Activated naive CD4-positive, alpha-beta T cell treated with anti-CD3 and anti-CD28 coated beads for 36 hours (primary cell): ENCODE measurements at regions not wholly inside any gene's neighbourhood (a gene's known extent, or its start where the extent isn't known, plus 50 kb on each side); places are given as distances from the start of the nearest gene placed in this dataset.
"Not testable (repeated sequence)": the region's sequence is repeated elsewhere in the genome, so short reads cannot be mapped to it uniquely, and the experiment has no call there.

Experiments used
- CTCF ChIA-PET: fragments of 350-600 bp; sonication (Branson Sonifier 250); formaldehyde crosslinking; loops from one replicate; lab custom pipeline; 2021; ENCODE audit warnings: antibody characterized with exemption; lab: Charles Lee
- DNase-seq: peaks from one replicate; pipeline ENCODE4 v3.0.0-alpha.2; 2020
- H3K27ac Mint-ChIP-seq: one replicate; pipeline ENCODE4 v1.8.0; 2021; ENCODE audit warnings: mild to moderate bottlenecking, mixed read lengths
- H3K27me3 Mint-ChIP-seq: one replicate; pipeline ENCODE4 v1.8.0; 2021; ENCODE audit warnings: low read depth, mixed read lengths
- H3K36me3 Mint-ChIP-seq: one replicate; pipeline ENCODE4 v1.8.0; 2021; ENCODE audit warnings: low read depth, mixed read lengths
- H3K4me1 Mint-ChIP-seq: one replicate; pipeline ENCODE4 v1.8.0; 2021; ENCODE audit warnings: low read depth, mixed read lengths
- H3K4me3 Mint-ChIP-seq: one replicate; pipeline ENCODE4 v1.8.0; 2021; ENCODE audit warnings: mild to moderate bottlenecking, moderate library complexity, mixed read lengths
- H3K9me3 Mint-ChIP-seq: one replicate; pipeline ENCODE4 v1.8.0; 2021; ENCODE audit warnings: mixed read lengths
- intact Hi-C: fragments of 100-400 bp; cut with micrococcal nuclease; formaldehyde crosslinking; loops from one replicate; pipeline ENCODE4 v1.15.1; 2023

DNA sequence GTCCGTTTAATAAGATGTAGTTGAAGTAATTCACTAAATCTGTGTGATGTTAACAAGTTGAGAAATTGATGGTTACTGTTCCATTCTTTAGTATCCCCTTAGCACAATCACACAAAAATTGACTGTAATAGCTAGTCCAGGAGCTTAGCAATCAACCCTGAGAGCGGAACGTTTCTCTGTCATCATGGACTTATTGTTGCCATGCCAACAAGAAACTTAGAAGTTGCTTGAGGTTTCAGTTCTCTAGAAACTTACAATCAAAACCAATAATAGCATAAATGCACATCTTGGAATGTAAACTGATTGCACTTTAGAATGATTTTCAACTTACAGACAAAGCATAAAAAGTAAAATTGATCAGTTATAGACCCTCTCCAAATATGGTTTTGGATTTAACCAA is 125.4 kb upstream of the ANKH start:
- no peaks in the 10 kb centered on the region for H3K27me3 Mint-ChIP-seq
- H3K4me3 Mint-ChIP-seq, result no peak overlapping the region
- CTCF ChIA-PET, result interaction anchor here (2.8 kb wide), 1 partner anchor 270 kb away, joined by 9 read pairs; no protein-coding TSS in a partner anchor
- no peaks in the 10 kb centered on the region for H3K36me3 Mint-ChIP-seq
- no peak overlapping the region for H3K27ac Mint-ChIP-seq
- H3K4me1 Mint-ChIP-seq, result peaks cover 14% of the 10 kb centered on the region
- peaks cover 6% of the 10 kb centered on the region for H3K9me3 Mint-ChIP-seq
- no peak for DNase-seq
- intact Hi-C loops, result no loop called here

GRCh38 chr5:14995229-14995628 is 123.7 kb upstream of the ANKH start:
- no peak overlapping the region for H3K27ac Mint-ChIP-seq
- DNase-seq, result no peak
- H3K27me3 Mint-ChIP-seq, result no peaks in the 10 kb centered on the region
- peaks cover 17% of the 10 kb centered on the region for H3K4me1 Mint-ChIP-seq
- H3K4me3 Mint-ChIP-seq, result no peak overlapping the region
- peaks cover 6% of the 10 kb centered on the region for H3K9me3 Mint-ChIP-seq
- CTCF ChIA-PET, result interaction anchor here (1.0 to 2.8 kb wide), 2 partner anchors 268 to 346 kb away, joined by 4 to 9 read pairs; no protein-coding TSS in a partner anchor
- no peaks in the 10 kb centered on the region for H3K36me3 Mint-ChIP-seq
- intact Hi-C loops, result no loop called here

DNA sequence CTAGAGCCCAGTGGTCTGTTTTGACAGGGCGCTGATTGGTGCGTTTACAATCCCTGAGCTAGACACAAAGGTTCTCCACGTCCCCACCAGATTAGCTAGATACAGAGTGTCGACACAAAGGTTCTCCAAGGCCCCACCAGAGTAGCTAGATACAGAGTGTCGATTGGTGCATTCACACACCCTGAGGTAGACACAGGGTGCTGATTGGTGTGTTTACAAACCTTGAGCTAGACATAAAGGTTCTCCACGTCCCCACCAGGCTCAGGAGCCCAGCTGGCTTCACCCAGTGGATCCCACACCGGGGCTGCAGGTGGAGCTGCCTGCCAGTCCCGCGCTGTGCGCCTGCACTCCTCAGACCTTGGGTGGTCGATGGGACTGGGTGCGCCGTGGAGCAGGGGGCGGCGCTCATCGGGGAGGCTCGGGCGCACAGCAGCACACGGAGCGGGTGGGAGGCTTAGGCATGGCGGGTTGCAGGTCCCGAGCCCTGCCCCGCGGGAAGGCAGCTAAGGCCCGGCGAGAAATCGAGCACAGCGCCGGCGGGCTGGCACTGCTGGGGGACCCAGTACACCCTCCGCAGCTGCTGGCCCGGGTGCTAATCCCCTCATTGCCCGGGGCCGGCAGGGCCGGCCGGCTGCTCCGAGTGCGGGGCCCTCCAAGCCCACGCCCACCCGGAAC is 122.0 kb upstream of the ANKH start:
- CTCF ChIA-PET, result interaction anchor here (0.6 to 2.7 kb wide), 10 partner anchors 9 to 324 kb away, joined by 3 to 13 read pairs (median 4); no protein-coding TSS in a partner anchor
- intact Hi-C loops, result loop anchor here (1.0 to 5.0 kb wide), 10 partner anchors 47 to 1634 kb away; partner anchors contain the start of genes ANKH and TRIO

GRCh38 chr5:14992751-14993458 is 121.3 kb upstream of the ANKH start:
- CTCF ChIA-PET, result interaction anchor here (0.6 to 2.7 kb wide), 11 partner anchors 9 to 323 kb away, joined by 3 to 13 read pairs (median 4); no protein-coding TSS in a partner anchor
- H3K27me3 Mint-ChIP-seq, H3K36me3 Mint-ChIP-seq, H3K9me3 Mint-ChIP-seq: not testable (repeated sequence)
- Mint-ChIP-seq H3K4me1 (peaks cover 17% of the 10 kb centered on the region), H3K27ac (peak overlapping the region; percentile 83), H3K4me3 (peak overlapping the region; percentile 83)
- intact Hi-C loops, result loop anchor here (1.0 to 5.0 kb wide), 10 partner anchors 46 to 1634 kb away; partner anchors contain the start of genes ANKH and TRIO
- peak; percentile 90 for DNase-seq

More for the DNA sequence above, 122.0 kb upstream of the ANKH start:
- peak overlapping the region; percentile 83 for H3K4me3 Mint-ChIP-seq
- H3K36me3 Mint-ChIP-seq, DNase-seq, H3K9me3 Mint-ChIP-seq, H3K27me3 Mint-ChIP-seq: not testable (repeated sequence)
- peak overlapping the region; percentile 83 for H3K27ac Mint-ChIP-seq
- H3K4me1 Mint-ChIP-seq, result peaks cover 17% of the 10 kb centered on the region

- H3K27me3 Mint-ChIP-seq, result no peaks in the 10 kb centered on the region
- DNase-seq, result no peak
- H3K9me3 Mint-ChIP-seq, result no peaks in the 10 kb centered on the region
- no peak overlapping the region for H3K4me3 Mint-ChIP-seq
- intact Hi-C loops, result no loop called here
- peaks cover 35% of the 10 kb centered on the region for H3K4me1 Mint-ChIP-seq
- CTCF ChIA-PET, result interaction anchor here (2.6 kb wide), 1 partner anchor 15 kb away, joined by 13 read pairs; no protein-coding TSS in a partner anchor
- H3K36me3 Mint-ChIP-seq, result no peaks in the 10 kb centered on the region
- H3K27ac Mint-ChIP-seq, result no peak overlapping the region
Measured at GRCh38 chr5:14988223-14988622, 116.6 kb upstream of the ANKH start.

GRCh38 chr5:14986413-14986812 is 114.8 kb upstream of the ANKH start:
- intact Hi-C loops, result no loop called here
- CTCF ChIA-PET, result interaction anchor here (1.6 to 2.6 kb wide), 2 partner anchors 17 to 262 kb away, joined by 4 to 13 read pairs; no protein-coding TSS in a partner anchor
- Mint-ChIP-seq H3K27ac (no peak overlapping the region), H3K9me3 (peaks cover 2% of the 10 kb centered on the region), H3K4me3 (no peak overlapping the region), H3K36me3 (no peaks in the 10 kb centered on the region), H3K4me1 (peaks cover 22% of the 10 kb centered on the region), H3K27me3 (no peaks in the 10 kb centered on the region)
- DNase-seq, result no peak

DNA sequence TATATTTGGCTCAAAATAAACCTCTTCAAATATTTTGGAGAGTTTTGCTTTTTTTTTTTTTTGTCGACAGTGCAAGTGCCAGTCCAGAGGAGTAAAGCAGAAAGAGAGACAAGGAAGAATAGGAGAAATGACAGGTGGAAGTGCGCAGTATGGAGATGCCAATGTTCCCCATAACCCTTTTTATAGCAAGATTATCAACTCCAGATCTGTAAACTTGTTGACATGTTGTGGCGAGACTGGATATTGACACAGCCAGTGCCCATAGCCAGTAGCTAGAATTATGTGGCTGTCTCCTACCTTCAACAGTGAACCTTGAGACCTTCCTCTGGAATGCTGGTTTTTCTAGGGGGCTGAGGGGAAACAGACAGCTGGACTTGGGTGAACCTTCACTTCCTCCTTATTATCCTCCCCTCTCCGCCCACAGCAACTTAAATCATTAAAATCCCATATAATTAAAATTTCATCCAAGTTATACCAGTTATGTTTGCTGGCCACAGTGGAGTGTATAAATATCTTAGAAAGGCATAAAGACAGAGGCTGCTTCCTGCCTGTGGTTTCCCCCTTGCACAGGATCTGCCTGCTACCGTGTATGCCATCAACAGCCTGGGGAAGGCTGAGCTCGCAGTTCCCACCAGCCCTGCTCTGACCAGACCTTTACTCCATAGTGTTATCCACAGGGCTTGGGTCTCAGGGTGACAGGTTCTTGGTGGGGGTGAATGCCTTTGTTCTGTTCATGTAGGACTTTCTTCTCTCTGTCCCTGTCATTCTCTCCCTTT is 112.3 kb upstream of the ANKH start:
- peak; percentile 59 for DNase-seq
- Mint-ChIP-seq H3K27me3 (no peaks in the 10 kb centered on the region), H3K4me3 (no peak overlapping the region), H3K9me3 (peaks cover 2% of the 10 kb centered on the region), H3K4me1 (peaks cover 24% of the 10 kb centered on the region), H3K36me3 (no peaks in the 10 kb centered on the region), H3K27ac (no peak overlapping the region)
- CTCF ChIA-PET, result interaction anchor here (0.6 to 1.4 kb wide), 3 partner anchors 9 to 257 kb away, joined by 3 to 4 read pairs (median 4); no protein-coding TSS in a partner anchor
- intact Hi-C loops, result no loop called here

- H3K9me3 Mint-ChIP-seq, result peaks cover 2% of the 10 kb centered on the region
- peaks cover 2% of the 10 kb centered on the region for H3K27me3 Mint-ChIP-seq
- no peaks in the 10 kb centered on the region for H3K36me3 Mint-ChIP-seq
- H3K4me1 Mint-ChIP-seq, result peaks cover 24% of the 10 kb centered on the region
- peak overlapping the region; percentile 19 for H3K27ac Mint-ChIP-seq
- no peak overlapping the region for H3K4me3 Mint-ChIP-seq
- intact Hi-C loops, result no loop called here
- CTCF ChIA-PET, result interaction anchor here (0.5 kb wide), 1 partner anchor 85 kb away, joined by 3 read pairs; no protein-coding TSS in a partner anchor
- DNase-seq, result no peak
Measured at GRCh38 chr5:14980698-14981097, 109.1 kb upstream of the ANKH start.

DNA sequence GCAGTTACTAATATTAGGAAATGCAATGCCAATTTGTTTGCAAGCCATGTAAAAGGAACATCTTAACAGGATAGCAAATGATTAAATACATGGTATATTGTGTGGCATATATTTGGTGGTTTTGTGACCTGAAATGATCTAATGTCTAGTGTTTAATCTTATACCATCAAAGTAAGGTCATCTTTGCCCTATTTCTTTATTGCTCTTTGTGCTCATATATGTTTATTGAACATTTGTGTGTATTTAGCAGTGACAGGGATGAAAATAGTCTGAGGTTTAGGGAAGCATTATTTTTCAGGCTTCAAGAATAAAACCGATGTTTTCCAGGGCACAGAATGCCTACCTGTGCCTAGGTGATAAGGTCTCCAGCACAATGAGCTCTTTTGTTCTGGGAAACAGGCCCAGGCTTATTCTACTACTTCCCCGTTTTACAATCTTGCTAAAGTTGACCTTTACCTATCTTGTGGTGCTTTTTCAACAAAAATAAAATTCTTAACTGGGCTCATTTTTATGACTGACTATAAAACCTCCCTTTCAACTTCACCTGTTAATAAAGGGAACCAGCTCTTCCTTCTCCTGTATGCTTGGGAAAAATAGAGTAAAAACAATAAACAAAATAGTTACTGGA is 105.6 kb upstream of the ANKH start:
- no peak overlapping the region for H3K27ac Mint-ChIP-seq
- no peaks in the 10 kb centered on the region for H3K36me3 Mint-ChIP-seq
- CTCF ChIA-PET, result no interaction called here
- H3K4me3 Mint-ChIP-seq, result no peak overlapping the region
- peaks cover 2% of the 10 kb centered on the region for H3K4me1 Mint-ChIP-seq
- no peak for DNase-seq
- intact Hi-C loops, result no loop called here
- H3K27me3 Mint-ChIP-seq, result peaks cover 3% of the 10 kb centered on the region
- H3K9me3 Mint-ChIP-seq, result peaks cover 2% of the 10 kb centered on the region

GRCh38 chr5:14976486-14976885 is 104.9 kb upstream of the ANKH start:
- Mint-ChIP-seq H3K9me3 (no peaks in the 10 kb centered on the region), H3K27ac (no peak overlapping the region), H3K4me1 (peaks cover 2% of the 10 kb centered on the region), H3K36me3 (no peaks in the 10 kb centered on the region), H3K27me3 (peaks cover 3% of the 10 kb centered on the region), H3K4me3 (no peak overlapping the region)
- intact Hi-C loops, result no loop called here
- CTCF ChIA-PET, result no interaction called here
- DNase-seq, result no peak

- no peaks in the 10 kb centered on the region for H3K36me3 Mint-ChIP-seq
- DNase-seq, result no peak
- no peak overlapping the region for H3K4me3 Mint-ChIP-seq
- CTCF ChIA-PET, result no interaction called here
- peaks cover 3% of the 10 kb centered on the region for H3K27me3 Mint-ChIP-seq
- H3K4me1 Mint-ChIP-seq, result no peaks in the 10 kb centered on the region
- H3K27ac Mint-ChIP-seq, result no peak overlapping the region
- H3K9me3 Mint-ChIP-seq, result no peaks in the 10 kb centered on the region
- intact Hi-C loops, result no loop called here
Measured at GRCh38 chr5:14971873-14972272, 100.3 kb upstream of the ANKH start.
